GM12891 (cell line): ENCODE measurements at regions not wholly inside any gene's neighbourhood (a gene's known extent, or its start where the extent isn't known, plus 50 kb on each side); places are given as distances from the start of the nearest gene placed in this dataset.
"Not testable (repeated sequence)": the region's sequence is repeated elsewhere in the genome, so short reads cannot be mapped to it uniquely, and the experiment has no call there.

Experiments
- DNase-seq: peaks from one replicate; pipeline ENCODE4 v3.0.0; 2011; ENCODE audit warnings: low spot score; ENCODE audit not compliant: insufficient read length
- FAIRE-seq: peaks from 2 replicates; lab custom pipeline; 2011; peaks lifted over from hg19 to GRCh38; lab: Jason Lieb, UNC
- PAX5 ChIP-seq: IDR thresholded peaks from 2 replicates; pipeline ENCODE4 v1.6.1; 2011; ENCODE audit warnings: low read length, moderate library complexity, mild to moderate bottlenecking; ENCODE audit not compliant: insufficient read depth, severe bottlenecking
- POLR2A ChIP-seq: IDR thresholded peaks from 2 replicates; pipeline ENCODE4 v1.6.1; 2011; ENCODE audit warnings: low read depth, low read length, control low read depth
- POLR2AphosphoS5 ChIP-seq: IDR thresholded peaks from 2 replicates; pipeline ENCODE4 v1.6.1; 2011; ENCODE audit warnings: low read depth, low read length, control low read depth
- POU2F2 ChIP-seq: IDR thresholded peaks from 2 replicates; pipeline ENCODE4 v1.6.1; 2011; ENCODE audit warnings: low read depth, mild to moderate bottlenecking, control low read depth, low read length, moderate library complexity
- SPI1 ChIP-seq: IDR thresholded peaks from 2 replicates; pipeline ENCODE4 v1.6.1; 2011; ENCODE audit warnings: low read depth, low read length, control low read depth
- TAF1 ChIP-seq: IDR thresholded peaks from 2 replicates; pipeline ENCODE4 v1.6.1; 2011; ENCODE audit warnings: low read depth, low read length, control low read depth

DNA sequence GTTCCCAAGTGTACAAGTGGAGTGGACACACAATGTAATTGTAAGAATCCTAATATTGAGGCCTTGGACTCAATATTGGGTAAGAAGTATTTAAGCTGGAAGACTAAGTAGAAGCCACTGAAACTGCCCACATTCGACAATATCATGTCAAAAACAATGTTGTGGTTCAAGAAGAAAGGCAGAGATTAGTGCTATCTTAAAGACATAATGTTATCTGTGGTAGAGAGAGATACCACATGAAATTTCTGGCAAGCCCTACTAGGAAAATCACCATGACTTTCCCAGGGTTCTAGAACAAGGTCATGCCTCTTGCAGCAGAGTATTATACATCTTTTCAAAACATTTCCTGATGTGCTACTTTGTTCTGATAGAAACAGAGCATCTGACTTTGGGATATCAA, 192.6 kb downstream of the RAP2B start:
- no peak for FAIRE-seq
- TF ChIP-seq POU2F2, result no peak
- no peak for TF ChIP-seq SPI1
- TF ChIP-seq PAX5, result no peak
- TF ChIP-seq POLR2A, result no peak
- TF ChIP-seq POLR2AphosphoS5, result no peak
- TF ChIP-seq TAF1, result no peak

DNA sequence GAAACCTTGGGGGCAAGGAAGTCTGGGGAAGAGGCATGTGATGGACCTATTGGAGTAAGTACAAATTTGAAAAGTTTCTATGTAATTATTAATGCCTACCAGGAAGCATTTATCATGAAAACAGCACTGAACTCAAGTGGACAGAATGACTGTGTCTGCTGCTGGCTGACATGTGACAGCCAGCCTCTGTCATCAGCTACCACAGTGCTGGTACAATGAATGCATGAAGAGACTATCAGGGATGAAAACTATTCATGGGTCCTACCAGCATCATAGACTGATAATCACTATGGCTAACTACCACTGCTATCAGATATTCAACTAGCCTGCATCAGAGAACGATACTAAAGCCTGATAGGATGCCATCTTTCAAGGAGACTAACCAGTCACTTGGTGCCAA, 193.5 kb downstream of the RAP2B start:
- FAIRE-seq (no peak), DNase-seq (no peak)
- no peak for TF ChIP-seq TAF1
- TF ChIP-seq PAX5, result no peak
- no peak for TF ChIP-seq POU2F2
- no peak for TF ChIP-seq POLR2AphosphoS5
- TF ChIP-seq SPI1, result no peak
- TF ChIP-seq POLR2A, result no peak

More for the DNA sequence above, 192.6 kb downstream of the RAP2B start:
- no peak for DNase-seq

DNA sequence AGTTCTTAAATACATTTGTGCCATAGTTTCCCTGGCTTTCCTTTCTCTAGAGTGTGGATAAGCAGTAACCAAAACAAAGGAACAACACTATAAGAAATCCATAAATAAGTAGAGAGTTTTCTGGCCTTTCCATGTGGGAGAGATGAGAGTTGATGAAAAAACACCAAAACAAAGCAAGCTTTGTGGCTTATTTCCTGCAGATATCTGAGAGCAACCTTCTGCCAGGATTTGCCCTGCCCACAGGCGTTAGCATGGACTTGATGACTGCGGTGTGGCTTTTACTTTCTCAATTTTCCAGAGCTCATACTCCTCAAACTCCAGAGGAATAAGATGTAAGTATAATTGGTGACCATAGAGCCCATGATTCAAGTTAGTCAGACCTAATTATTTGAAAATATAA, 194.9 kb downstream of the RAP2B start:
- DNase-seq (no peak), FAIRE-seq (no peak)
- TF ChIP-seq POU2F2 (no peak), POLR2AphosphoS5 (no peak), POLR2A (no peak), TAF1 (no peak), SPI1 (no peak), PAX5 (no peak)

DNA sequence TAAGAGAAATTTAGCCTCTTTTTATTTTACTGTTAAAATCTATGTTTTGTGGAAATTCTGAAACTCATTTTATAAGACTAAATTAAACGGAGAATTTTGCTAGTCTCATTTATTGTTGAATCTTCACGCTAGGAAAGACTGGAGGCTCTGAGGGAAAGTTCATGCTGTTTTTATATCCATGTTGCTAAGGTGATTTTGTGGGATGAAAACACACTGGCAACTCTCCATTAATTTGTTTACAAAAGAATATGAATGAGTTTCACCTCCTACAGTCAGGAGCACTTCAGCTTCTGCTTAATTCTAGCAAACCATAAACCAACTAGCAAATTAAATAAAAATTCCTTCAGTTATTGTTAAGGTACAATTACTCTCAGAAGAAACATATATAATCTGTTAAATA, 195.4 kb downstream of the RAP2B start:
- FAIRE-seq (no peak), DNase-seq (no peak)
- no peak for TF ChIP-seq POLR2A
- TF ChIP-seq POLR2AphosphoS5, result no peak
- no peak for TF ChIP-seq PAX5
- TF ChIP-seq SPI1, result no peak
- no peak for TF ChIP-seq TAF1
- no peak for TF ChIP-seq POU2F2

DNA sequence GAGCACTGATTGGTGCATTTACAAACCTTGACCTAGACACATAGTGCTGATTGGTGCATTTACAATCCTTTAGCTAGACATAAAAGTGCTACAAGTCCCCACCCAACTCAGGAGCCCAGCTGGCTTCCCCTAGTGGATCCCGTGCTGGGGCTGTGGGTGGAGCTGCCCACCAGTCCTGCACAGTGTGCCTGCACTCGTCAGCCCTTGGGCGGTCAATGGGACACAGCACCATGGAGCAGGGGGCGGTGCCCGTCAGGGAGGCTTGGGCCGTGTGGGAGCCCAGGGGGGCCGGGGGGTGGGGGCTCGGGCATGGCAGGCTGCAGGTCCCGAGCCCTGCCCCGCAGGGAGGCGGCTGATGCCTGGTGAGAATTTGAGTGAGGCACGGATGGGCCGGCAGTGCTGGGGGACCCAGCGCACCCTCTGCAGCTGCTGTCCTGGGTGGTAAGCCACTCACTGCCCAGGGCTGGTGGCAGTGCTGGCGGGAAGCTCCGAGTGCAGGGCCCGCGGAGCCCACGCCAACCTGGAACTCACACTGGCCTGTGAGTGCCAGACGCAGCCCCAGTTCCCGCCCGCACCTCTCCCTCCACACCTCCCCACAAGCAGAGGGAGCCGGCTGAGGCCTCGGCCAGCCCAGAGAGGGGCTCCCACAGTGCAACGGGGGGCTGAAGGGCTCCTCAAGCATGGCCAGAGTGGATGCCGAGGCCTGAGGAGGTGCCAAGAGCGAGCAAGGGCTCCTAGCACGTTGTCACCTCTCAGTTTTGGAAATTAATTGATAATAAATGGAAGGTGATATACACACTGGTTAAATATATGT, 207.7 kb downstream of the RAP2B start:
- no peak for DNase-seq
- no peak for FAIRE-seq
- TF ChIP-seq POU2F2 (no peak), SPI1 (no peak), PAX5 (no peak), POLR2AphosphoS5 (no peak), POLR2A (no peak), TAF1 (no peak)

DNA sequence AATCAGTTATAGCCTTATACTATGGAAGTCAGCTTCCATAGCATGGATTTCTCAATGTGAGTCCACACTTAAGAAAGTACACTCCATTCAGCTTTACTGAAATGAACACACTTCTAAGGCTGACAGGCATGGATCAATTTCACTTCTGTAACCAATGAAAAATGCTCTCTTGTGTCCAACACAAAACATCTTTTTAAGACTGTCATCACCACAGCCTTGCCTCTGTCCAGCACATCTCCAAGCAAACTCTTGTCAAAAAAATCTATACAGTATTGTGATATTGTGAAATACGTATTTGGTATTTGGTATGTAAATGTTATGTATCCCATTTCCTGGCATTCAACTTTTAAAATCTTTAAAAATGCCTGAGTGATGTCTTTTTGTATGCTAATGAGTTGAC, 208.7 kb downstream of the RAP2B start:
- DNase-seq (no peak), FAIRE-seq (no peak)
- TF ChIP-seq POLR2A, result no peak
- TF ChIP-seq PAX5, result no peak
- no peak for TF ChIP-seq POLR2AphosphoS5
- no peak for TF ChIP-seq POU2F2
- no peak for TF ChIP-seq SPI1
- no peak for TF ChIP-seq TAF1

DNA sequence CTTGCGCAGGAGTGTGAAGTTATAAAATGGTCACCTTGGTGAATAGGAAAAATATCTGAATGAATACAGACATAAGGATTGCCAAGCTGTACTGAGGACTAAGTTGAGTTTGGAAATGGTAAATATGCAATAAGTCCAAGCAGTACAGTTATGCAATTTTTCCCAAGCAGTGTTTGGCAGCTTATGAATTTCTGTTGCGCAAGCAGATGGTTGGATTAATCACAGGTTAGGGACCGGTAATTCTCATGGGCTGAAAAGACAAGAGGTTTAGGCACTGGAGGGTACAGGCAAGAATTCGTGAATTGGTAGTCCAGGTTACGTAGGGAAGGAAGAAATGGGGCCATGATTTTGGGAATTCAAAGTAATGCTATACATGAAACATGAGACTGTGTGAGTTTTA, 210.3 kb downstream of the RAP2B start:
- DNase-seq (no peak), FAIRE-seq (no peak)
- no peak for TF ChIP-seq POLR2A
- no peak for TF ChIP-seq SPI1

DNA sequence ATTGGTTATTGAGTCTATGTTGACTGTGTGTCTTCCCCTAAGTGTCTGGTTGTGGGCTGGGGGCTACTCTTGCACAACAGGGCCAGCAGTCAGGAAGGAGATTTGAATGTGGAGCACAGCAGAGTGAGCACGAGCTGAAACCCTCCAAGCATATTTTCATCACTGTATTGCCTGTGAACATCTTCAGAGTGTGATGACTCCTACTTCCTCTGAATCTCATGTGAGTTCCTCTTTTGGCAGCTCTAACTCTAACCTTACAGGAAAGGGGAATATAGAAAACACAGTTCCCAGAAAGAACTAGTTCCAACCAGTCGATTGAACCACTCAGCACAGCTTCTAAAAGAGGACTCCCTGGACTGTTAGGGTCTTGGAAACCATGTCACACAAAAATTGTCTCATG, 211.6 kb downstream of the RAP2B start:
- no peak for DNase-seq
- FAIRE-seq, result no peak
- TF ChIP-seq POLR2AphosphoS5, result no peak
- TF ChIP-seq SPI1, result peak; percentile 62

DNA sequence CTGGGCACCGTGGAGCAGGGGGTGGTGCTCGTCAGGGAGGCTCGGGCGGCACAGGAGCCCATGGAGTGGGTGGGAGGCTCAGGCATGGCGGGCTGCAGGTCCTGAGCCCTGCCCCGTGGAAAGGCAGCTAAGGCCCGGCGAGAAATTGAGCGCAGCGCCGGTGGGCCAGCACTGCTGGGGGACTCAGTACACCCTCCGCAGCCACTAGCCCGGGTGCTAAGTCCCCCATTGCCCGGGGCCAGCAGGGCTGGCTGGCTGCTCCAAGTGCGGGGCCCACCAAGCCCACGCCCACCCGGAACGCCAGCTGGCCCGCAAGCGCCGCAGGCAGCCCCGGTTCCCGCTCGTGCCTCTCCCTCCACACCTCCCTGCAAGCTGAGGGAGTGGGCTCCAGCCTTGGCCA, 216.3 kb downstream of the RAP2B start:
- not testable (repeated sequence) for DNase-seq, FAIRE-seq

DNA sequence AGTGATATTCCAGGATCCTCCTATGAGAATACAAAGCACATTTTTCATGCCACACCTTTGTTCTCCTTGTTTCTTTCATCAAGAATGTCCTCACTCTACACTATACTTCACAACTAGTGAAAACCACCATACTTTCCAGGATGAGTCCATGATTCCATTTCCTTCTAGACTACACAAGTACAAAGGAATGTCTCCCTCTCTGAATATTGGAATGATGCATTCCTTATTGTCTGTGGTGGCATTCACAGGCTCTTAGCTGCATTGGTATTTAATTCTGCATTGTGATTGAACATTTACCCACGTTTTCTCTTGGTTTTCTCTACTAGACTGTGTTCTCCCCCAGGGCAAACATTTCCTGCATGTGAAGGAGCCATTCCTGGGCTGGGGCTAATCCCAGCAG, 217.5 kb downstream of the RAP2B start:
- no peak for DNase-seq
- TF ChIP-seq POLR2A (no peak), SPI1 (no peak), POLR2AphosphoS5 (no peak)
- no peak for FAIRE-seq

DNA sequence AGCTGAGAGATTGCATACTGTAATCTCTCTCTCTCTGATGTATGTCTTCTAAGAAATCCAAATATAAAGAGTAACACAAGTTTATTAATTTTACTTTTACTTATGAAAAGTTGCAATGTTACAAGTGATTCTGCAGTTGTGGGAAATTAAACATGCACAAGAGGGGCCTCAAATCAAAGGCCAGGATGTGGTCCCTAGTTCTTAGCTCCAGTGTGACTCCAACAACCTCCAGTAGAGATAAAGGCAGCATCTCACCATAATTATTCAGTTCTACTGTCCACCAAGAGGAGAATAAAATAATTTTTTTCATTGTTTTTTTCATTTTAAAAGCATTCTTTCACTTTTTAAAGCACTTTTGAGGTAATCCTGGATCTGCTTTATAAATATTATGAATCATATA, 223.3 kb downstream of the RAP2B start:
- TF ChIP-seq POLR2AphosphoS5 (no peak), TAF1 (no peak), POU2F2 (no peak), SPI1 (no peak), POLR2A (no peak), PAX5 (no peak)
- no peak for FAIRE-seq
- no peak for DNase-seq
